H9 (cell line): ENCODE measurements at regions not wholly inside any gene's neighbourhood (a gene's known extent, or its start where the extent isn't known, plus 50 kb on each side); places are given as distances from the start of the nearest gene placed in this dataset.

Experiments
- DNase-seq: peaks from one replicate; pipeline ENCODE4 v3.0.0-alpha.2; 2017
- H2AFZ ChIP-seq: one replicate; pipeline ENCODE4 v1.6.1; 2013; ENCODE audit warnings: mild to moderate bottlenecking, low read length, control low read depth, moderate library complexity
- H2AK5ac ChIP-seq: 2 replicates; pipeline ENCODE4 v1.6.1; 2013; ENCODE audit warnings: low read length, control low read depth, mixed read lengths; ENCODE audit not compliant: insufficient read length
- H2BK120ac ChIP-seq: one replicate; pipeline ENCODE4 v1.6.1; 2013; ENCODE audit warnings: low read depth, mild to moderate bottlenecking, low read length, control low read depth, inconsistent platforms; ENCODE audit not compliant: poor library complexity, severe bottlenecking
- H2BK12ac ChIP-seq: 2 replicates; pipeline ENCODE4 v1.6.1; 2013; ENCODE audit warnings: low read length, control low read depth, mixed read lengths, low read depth; ENCODE audit not compliant: insufficient read length
- H2BK15ac ChIP-seq: 2 replicates; pipeline ENCODE4 v1.6.1; 2013; ENCODE audit warnings: low read depth, low read length, control low read depth
- H2BK20ac ChIP-seq: one replicate; pipeline ENCODE4 v1.6.1; 2013; ENCODE audit warnings: low read depth, mild to moderate bottlenecking, low read length, control low read depth, inconsistent platforms; ENCODE audit not compliant: poor library complexity, severe bottlenecking
- H2BK5ac ChIP-seq: 2 replicates; pipeline ENCODE4 v1.6.1; 2013; ENCODE audit warnings: low read length, control low read depth, mixed read lengths; ENCODE audit not compliant: insufficient read length
- H3K14ac ChIP-seq: 2 replicates; pipeline ENCODE4 v1.6.1; 2013; ENCODE audit warnings: low read length, control low read depth; ENCODE audit not compliant: insufficient read depth
- H3K18ac ChIP-seq: 2 replicates; pipeline ENCODE4 v1.6.1; 2013; ENCODE audit warnings: low read depth, mild to moderate bottlenecking, mixed read lengths, low read length, control low read depth; ENCODE audit not compliant: insufficient read length
- H3K23ac ChIP-seq: 2 replicates; pipeline ENCODE4 v1.6.1; 2013; ENCODE audit warnings: low read length, control low read depth, mixed read lengths, low read depth; ENCODE audit not compliant: insufficient read length
- H3K23me2 ChIP-seq: 2 replicates; pipeline ENCODE4 v1.6.1; 2013; ENCODE audit warnings: low read depth, mild to moderate bottlenecking, mixed read lengths, low read length, control low read depth; ENCODE audit not compliant: insufficient read length, poor library complexity, severe bottlenecking
- H3K27ac ChIP-seq: 2 replicates; pipeline ENCODE4 v1.5.1; 2013; ENCODE audit warnings: low read length, control low read depth, mixed read lengths, low read depth; ENCODE audit not compliant: insufficient read length
- H3K27me3 ChIP-seq: 2 replicates; pipeline ENCODE4 v1.6.1; 2013; ENCODE audit warnings: low read length, control low read depth, inconsistent platforms; ENCODE audit not compliant: insufficient read depth
- H3K4ac ChIP-seq: 2 replicates; pipeline ENCODE4 v1.6.1; 2013; ENCODE audit warnings: low read depth, mild to moderate bottlenecking, control low read depth, inconsistent platforms, low read length, moderate library complexity
- H3K4me1 ChIP-seq: 2 replicates; pipeline ENCODE4 v1.6.1; 2013; ENCODE audit warnings: low read length, control low read depth, inconsistent platforms; ENCODE audit not compliant: insufficient read depth
- H3K4me2 ChIP-seq: 2 replicates; pipeline ENCODE4 v1.6.1; 2013; ENCODE audit warnings: low read length, control low read depth, mixed read lengths; ENCODE audit not compliant: insufficient read length, insufficient read depth
- H3K56ac ChIP-seq: 2 replicates; pipeline ENCODE4 v1.6.1; 2013; ENCODE audit warnings: low read depth, mild to moderate bottlenecking, mixed read lengths, low read length, control low read depth; ENCODE audit not compliant: insufficient read length
- H3K79me1 ChIP-seq: 2 replicates; pipeline ENCODE4 v1.6.1; 2013; ENCODE audit warnings: low read depth, mild to moderate bottlenecking, moderate library complexity, low read length, control low read depth, inconsistent platforms; ENCODE audit not compliant: insufficient read depth, poor library complexity, severe bottlenecking
- H3K79me2 ChIP-seq: 2 replicates; pipeline ENCODE4 v1.6.1; 2013; ENCODE audit warnings: low read length, control low read depth, inconsistent platforms; ENCODE audit not compliant: insufficient read depth
- H3K9ac ChIP-seq: 2 replicates; pipeline ENCODE4 v1.6.1; 2013; ENCODE audit warnings: low read length, control low read depth, mixed read lengths; ENCODE audit not compliant: insufficient read length; ENCODE audit errors: extremely low read depth
- H3K9me3 ChIP-seq: one replicate; pipeline ENCODE4 v1.6.1; 2013; ENCODE audit warnings: low read depth, low read length, inconsistent platforms; ENCODE audit not compliant: control insufficient read depth
- H3T11ph ChIP-seq: one replicate; pipeline ENCODE4 v1.6.1; 2013; ENCODE audit warnings: mild to moderate bottlenecking, low read length, control low read depth, inconsistent platforms
- H4K20me1 ChIP-seq: one replicate; pipeline ENCODE4 v1.6.1; 2013; ENCODE audit not compliant: control insufficient read depth, insufficient read length, insufficient read depth
- H4K5ac ChIP-seq: 2 replicates; pipeline ENCODE4 v1.6.1; 2013; ENCODE audit warnings: low read depth, mild to moderate bottlenecking, mixed read lengths, low read length, control low read depth; ENCODE audit not compliant: insufficient read length
- H4K8ac ChIP-seq: replicated peaks from 2 replicates; pipeline ENCODE4 v1.6.1; 2013; ENCODE audit warnings: low read length, control low read depth, mixed read lengths, low read depth; ENCODE audit not compliant: insufficient read length
- H4K91ac ChIP-seq: 2 replicates; pipeline ENCODE4 v1.6.1; 2013; ENCODE audit warnings: low read depth, mild to moderate bottlenecking, moderate library complexity, mixed read lengths, low read length, control low read depth; ENCODE audit not compliant: insufficient read length
- H3K27ac Mint-ChIP-seq, 3 experiments: 2 replicates in 2 of 3; 3 replicates in 1 of 3; pipeline ENCODE4 v1.8.0; 2020 to 2021; ENCODE audit warnings: mixed read lengths in 3 of 3, mild to moderate bottlenecking in 1 of 3, moderate library complexity in 1 of 3
- H3K27me3 Mint-ChIP-seq: 2 replicates; pipeline ENCODE4 v1.8.0; 2021; ENCODE audit warnings: low read depth, mild to moderate bottlenecking, moderate library complexity, mixed read lengths
- H3K36me3 Mint-ChIP-seq, 3 experiments: 2 replicates in 2 of 3; 3 replicates in 1 of 3; pipeline ENCODE4 v1.8.0; 2020 to 2021; ENCODE audit warnings: low read depth in 3 of 3, mixed read lengths in 3 of 3; ENCODE audit not compliant: insufficient read depth in 1 of 3
- H3K4me1 Mint-ChIP-seq, 2 experiments: 2 replicates each; pipeline ENCODE4 v1.8.0; 2020; ENCODE audit warnings: mixed read lengths in 2 of 2
- H3K4me3 Mint-ChIP-seq, 2 experiments: 2 replicates in 1 of 2; 3 replicates in 1 of 2; pipeline ENCODE4 v1.8.0; 2020 to 2021; ENCODE audit warnings: mild to moderate bottlenecking in 2 of 2, mixed read lengths in 2 of 2, moderate library complexity in 1 of 2
- H3K9me3 Mint-ChIP-seq, 2 experiments: 2 replicates in 1 of 2; 3 replicates in 1 of 2; pipeline ENCODE4 v1.8.0; 2020; ENCODE audit warnings: mild to moderate bottlenecking in 2 of 2, mixed read lengths in 2 of 2, moderate library complexity in 1 of 2
- WGBS: extraction: QIAGEN DNeasy Blood & Tissue Kit; methylation state at CpG from one replicate; pipeline ENCODE4 v1.1.7; 2013; ENCODE audit warnings: missing lambda C conversion rate, low lambda C conversion rate, mixed read lengths; ENCODE audit not compliant: insufficient read length; ENCODE audit errors: extremely low coverage; 5-methylcytosine and 5-hydroxymethylcytosine counted together
- TF ChIP-seq, protein P1 (sequence below): fragments of 200-600 bp; sonication (generic); conservative IDR thresholded peaks from 3 replicates; pipeline ENCODE4 v1.8.0; 2021; ENCODE audit warnings: antibody characterized with exemption, mild to moderate bottlenecking

DNA sequence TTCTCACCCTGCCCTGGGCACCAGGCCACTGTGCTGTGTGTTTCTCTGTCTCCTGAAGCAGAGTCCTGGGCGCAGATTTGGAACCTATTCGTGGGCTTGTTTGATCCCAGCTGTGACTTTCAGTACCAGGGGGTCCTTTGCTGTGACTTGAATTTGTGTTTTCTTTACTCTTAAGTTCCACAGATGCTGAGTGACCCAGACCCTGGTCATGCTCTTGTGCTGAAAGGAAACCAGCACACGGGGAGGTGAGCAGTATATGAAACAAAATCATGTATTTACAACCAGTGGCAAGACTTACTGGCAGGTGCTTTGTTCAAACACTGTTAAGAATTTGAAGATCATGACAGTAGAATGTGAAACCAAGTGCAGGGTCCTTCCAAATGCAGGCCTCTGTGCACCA is 89.2 kb upstream of the PRSS58 start:
- TF ChIP-seq, protein P1, sequence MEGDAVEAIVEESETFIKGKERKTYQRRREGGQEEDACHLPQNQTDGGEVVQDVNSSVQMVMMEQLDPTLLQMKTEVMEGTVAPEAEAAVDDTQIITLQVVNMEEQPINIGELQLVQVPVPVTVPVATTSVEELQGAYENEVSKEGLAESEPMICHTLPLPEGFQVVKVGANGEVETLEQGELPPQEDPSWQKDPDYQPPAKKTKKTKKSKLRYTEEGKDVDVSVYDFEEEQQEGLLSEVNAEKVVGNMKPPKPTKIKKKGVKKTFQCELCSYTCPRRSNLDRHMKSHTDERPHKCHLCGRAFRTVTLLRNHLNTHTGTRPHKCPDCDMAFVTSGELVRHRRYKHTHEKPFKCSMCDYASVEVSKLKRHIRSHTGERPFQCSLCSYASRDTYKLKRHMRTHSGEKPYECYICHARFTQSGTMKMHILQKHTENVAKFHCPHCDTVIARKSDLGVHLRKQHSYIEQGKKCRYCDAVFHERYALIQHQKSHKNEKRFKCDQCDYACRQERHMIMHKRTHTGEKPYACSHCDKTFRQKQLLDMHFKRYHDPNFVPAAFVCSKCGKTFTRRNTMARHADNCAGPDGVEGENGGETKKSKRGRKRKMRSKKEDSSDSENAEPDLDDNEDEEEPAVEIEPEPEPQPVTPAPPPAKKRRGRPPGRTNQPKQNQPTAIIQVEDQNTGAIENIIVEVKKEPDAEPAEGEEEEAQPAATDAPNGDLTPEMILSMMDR: no peak
- H3K27ac Mint-ChIP-seq: no peak overlapping the region
- Histone ChIP-seq H3K27me3 (no peaks in the 10 kb centered on the region), H2BK5ac (no peak overlapping the region), H2BK20ac (no peak overlapping the region), H3K4ac (no peak overlapping the region), H3K79me1 (no peaks in the 10 kb centered on the region), H2AK5ac (no peak overlapping the region), H3K56ac (no peak overlapping the region), H3K4me2 (no peak overlapping the region), H3K9ac (no peak overlapping the region), H4K20me1 (no peaks in the 10 kb centered on the region), H2BK15ac (no peak overlapping the region), H3K18ac (no peak overlapping the region), H4K8ac (no peak overlapping the region), H4K91ac (no peak overlapping the region), H3K27ac (no peak overlapping the region), H3K4me1 (no peaks in the 10 kb centered on the region; the same call in 1 of the 2 replicates), H3K23me2 (no peaks in the 10 kb centered on the region), H3K79me2 (no peaks in the 10 kb centered on the region), H3K9me3 (no peaks in the 10 kb centered on the region), H2BK120ac (no peak overlapping the region), H4K5ac (no peak overlapping the region), H3T11ph (no peak overlapping the region), H2BK12ac (no peak overlapping the region), H2AFZ (no peak overlapping the region), H3K23ac (no peak overlapping the region), H3K14ac (no peak overlapping the region)
- H3K27me3 Mint-ChIP-seq: no peaks in the 10 kb centered on the region; the same call in 1 of the 2 replicates
- no peaks in the 10 kb centered on the region for H3K9me3 Mint-ChIP-seq
- no peaks in the 10 kb centered on the region for H3K36me3 Mint-ChIP-seq
- no peak overlapping the region for H3K4me3 Mint-ChIP-seq
- peaks cover 14 to 21% of the 10 kb centered on the region in 2 experiments for H3K4me1 Mint-ChIP-seq
- no CpG with 5 or more reads among the region's 3 CpGs for WGBS
- DNase-seq: no peak
